Panc1 (cell line): ENCODE measurements at regions not wholly inside any gene's neighbourhood (a gene's known extent, or its start where the extent isn't known, plus 50 kb on each side); places are given as distances from the start of the nearest gene placed in this dataset.

Source experiments
- TF ChIP-seq, protein P1 (sequence below): fragments of 450-650 bp; IDR thresholded peaks from 2 replicates; pipeline ENCODE4 v1.5.1; 2017; ENCODE audit warnings: mild to moderate bottlenecking
- TF ChIP-seq, protein P2 (sequence below), 2 experiments: IDR thresholded peaks; 2 replicates each; pipeline ENCODE4 v1.6.1; 2011 to 2012; ENCODE audit warnings: low read depth in 2 of 2, control low read depth in 1 of 2, low read length in 1 of 2, mild to moderate bottlenecking in 1 of 2, moderate library complexity in 1 of 2; ENCODE audit not compliant: insufficient read depth in 1 of 2

DNA sequence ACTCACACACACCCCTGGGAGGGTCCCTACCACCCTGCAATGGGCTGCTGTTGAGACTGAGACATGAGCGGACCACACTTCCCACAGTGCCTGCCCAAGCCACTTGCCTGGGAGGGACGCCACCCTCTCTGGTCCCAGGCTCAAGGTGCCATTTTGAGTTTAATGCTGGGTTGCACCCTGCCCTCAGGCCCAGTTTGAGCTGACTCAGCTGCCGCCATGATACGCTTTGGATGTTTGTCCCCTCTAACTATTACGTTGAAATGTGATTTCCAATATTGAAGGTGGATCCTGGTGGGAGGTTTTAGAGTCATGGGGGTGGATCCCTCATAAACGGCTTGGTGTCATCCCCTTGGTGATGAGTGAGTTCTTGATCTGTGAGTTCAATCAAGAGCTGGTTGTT, 76.4 kb upstream of the DYNC1I2 start:
- TF ChIP-seq, protein P1, sequence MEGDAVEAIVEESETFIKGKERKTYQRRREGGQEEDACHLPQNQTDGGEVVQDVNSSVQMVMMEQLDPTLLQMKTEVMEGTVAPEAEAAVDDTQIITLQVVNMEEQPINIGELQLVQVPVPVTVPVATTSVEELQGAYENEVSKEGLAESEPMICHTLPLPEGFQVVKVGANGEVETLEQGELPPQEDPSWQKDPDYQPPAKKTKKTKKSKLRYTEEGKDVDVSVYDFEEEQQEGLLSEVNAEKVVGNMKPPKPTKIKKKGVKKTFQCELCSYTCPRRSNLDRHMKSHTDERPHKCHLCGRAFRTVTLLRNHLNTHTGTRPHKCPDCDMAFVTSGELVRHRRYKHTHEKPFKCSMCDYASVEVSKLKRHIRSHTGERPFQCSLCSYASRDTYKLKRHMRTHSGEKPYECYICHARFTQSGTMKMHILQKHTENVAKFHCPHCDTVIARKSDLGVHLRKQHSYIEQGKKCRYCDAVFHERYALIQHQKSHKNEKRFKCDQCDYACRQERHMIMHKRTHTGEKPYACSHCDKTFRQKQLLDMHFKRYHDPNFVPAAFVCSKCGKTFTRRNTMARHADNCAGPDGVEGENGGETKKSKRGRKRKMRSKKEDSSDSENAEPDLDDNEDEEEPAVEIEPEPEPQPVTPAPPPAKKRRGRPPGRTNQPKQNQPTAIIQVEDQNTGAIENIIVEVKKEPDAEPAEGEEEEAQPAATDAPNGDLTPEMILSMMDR: no peak
- TF ChIP-seq, protein P2, sequence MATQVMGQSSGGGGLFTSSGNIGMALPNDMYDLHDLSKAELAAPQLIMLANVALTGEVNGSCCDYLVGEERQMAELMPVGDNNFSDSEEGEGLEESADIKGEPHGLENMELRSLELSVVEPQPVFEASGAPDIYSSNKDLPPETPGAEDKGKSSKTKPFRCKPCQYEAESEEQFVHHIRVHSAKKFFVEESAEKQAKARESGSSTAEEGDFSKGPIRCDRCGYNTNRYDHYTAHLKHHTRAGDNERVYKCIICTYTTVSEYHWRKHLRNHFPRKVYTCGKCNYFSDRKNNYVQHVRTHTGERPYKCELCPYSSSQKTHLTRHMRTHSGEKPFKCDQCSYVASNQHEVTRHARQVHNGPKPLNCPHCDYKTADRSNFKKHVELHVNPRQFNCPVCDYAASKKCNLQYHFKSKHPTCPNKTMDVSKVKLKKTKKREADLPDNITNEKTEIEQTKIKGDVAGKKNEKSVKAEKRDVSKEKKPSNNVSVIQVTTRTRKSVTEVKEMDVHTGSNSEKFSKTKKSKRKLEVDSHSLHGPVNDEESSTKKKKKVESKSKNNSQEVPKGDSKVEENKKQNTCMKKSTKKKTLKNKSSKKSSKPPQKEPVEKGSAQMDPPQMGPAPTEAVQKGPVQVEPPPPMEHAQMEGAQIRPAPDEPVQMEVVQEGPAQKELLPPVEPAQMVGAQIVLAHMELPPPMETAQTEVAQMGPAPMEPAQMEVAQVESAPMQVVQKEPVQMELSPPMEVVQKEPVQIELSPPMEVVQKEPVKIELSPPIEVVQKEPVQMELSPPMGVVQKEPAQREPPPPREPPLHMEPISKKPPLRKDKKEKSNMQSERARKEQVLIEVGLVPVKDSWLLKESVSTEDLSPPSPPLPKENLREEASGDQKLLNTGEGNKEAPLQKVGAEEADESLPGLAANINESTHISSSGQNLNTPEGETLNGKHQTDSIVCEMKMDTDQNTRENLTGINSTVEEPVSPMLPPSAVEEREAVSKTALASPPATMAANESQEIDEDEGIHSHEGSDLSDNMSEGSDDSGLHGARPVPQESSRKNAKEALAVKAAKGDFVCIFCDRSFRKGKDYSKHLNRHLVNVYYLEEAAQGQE (IDR thresholded peaks at IDR 0.05; ENCODE audit: insufficient read depth in 1 of 2, low read depth in 2 of 2, low read length in 1 of 2): no peak
